ENCODE measurements at regions not wholly inside any gene's neighbourhood (a gene's known extent, or its start where the extent isn't known, plus 50 kb on each side); places are given as distances from the start of the nearest gene placed in this dataset.

DNA sequence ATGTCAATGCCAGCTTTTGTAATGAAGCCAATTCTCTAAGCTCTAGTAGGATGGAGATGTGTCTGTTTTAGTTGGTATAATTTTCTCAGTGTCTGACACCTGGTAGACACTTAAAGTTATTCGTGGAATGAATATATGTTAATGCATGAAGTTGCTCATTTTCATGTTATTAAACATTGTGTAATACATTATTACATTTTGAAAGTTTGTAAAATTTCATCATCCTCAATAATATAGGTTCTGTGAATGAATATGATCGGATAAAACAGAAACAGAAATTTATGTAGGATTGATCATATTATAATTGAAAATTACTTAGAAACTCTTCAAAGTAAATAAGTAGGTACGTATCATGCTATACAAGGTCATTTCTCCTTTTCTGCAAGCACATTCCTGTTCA is 625.3 kb downstream of the PLA2G4A start:
- DNase-seq: no peak

DNA sequence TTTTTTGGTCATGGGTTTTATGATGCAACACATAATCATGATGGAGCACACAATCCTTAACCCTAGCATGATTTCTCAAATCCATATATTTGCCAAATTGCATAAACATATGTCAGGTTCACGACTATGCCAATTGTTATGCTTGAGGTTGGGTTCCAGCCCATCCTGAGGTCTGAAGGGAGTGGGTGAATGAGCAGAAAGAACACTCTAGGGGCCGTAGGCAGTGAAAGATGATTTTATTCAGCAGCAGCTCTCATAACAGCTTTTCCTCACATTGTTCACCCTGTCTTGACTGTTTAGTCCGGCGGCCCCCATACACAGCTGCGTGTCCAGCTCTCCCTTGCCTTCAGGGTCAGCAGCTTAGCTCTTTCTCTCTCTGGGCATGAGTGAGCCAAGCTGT is 627.7 kb downstream of the PLA2G4A start:
- no peak for DNase-seq

DNA sequence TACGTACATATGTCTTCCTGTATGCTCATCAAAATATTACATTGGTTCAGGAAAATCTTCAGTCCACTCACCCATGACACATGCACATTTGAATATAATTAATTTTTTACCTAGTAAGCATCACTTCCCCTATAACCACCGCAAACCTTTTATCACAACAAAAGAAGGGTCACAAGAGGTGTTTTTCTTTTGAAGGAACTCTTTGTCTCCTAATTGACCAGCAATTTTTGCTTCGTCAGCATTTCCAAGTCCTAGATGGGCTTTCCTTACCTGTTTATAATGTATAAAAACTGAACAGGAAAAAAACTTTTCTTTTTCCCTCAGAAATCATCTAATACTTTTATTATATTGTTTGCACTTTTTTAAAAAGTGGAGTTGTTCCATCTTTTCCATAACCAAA is 631.3 kb downstream of the PLA2G4A start:
- no peak for DNase-seq

DNA sequence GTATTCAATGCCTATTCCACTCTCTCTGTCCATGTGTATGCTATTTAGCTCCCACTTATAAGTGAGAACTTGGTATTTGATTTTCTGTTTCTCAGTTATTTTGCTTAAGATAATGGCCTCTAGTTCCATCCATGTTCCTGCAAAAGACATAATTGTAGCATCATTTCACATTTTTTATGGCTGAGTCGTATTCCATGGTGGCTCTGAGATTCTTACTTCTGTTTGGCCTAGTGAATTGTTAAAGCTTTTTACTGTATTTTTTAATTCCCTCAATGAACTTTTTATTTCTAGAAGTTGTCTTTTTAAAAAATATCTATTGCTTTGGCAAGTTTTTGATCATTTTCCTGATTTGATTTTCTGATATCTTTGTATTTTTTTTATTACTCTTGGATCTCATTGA is 635.6 kb downstream of the PLA2G4A start:
- no peak for DNase-seq

DNA sequence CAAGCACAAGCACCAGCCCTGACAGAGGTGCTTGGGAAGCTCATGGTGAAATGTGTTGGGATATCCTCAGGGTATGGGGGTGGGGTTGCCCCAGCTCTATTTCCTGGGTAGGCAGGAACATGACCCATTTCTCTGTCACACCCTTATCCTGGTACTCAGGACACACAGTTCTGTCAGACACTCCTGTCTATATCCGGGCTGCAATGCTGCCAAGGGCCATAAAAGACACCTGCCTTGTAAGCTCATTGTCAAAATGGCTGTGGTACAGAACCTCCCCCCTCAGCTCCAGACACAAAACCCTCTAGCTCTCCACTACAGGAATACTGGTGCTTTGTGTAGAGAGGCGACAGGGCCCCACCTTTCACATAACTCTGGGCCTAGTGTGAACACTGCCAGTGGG is 636.7 kb downstream of the PLA2G4A start:
- DNase-seq: no peak

DNA sequence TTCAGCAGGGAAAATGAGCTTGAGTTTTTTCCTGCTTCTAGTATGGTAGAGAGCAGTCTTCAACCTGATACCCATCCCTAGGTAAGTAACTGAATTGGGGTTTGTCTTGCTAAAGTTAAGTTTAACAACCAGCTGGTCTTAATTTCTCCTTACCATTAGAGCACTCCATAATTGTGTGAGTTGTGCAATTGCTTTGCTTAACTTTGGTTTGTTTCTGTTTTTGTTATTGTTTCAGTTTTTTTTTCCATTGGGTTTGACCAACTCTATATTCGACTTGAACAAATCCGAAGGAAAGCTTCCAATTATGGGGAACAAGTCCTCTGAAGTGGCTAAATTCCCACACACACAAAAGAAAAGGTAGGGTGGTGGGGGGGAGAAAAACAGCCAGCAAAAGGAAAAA is 641.1 kb downstream of the PLA2G4A start:
- no peak for DNase-seq

DNA sequence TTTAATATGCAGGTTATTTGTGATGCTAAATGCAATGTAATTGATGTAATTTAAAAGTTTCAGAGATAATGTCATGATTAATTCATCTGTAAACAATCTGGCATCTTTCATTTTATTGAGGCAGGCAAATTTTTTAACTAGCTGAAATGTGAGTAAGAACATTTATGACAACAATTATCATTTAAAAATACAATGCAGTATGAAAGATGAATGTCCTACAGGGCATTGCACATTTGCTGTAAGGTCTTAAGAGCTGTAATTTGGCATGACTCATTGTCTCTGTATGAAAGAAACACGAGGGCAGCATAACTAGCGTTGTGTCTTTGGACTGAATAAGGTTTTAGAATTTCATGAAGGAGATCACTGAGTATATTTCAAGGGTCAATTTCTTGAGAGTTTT is 642.8 kb downstream of the PLA2G4A start:
- no peak for DNase-seq

DNA sequence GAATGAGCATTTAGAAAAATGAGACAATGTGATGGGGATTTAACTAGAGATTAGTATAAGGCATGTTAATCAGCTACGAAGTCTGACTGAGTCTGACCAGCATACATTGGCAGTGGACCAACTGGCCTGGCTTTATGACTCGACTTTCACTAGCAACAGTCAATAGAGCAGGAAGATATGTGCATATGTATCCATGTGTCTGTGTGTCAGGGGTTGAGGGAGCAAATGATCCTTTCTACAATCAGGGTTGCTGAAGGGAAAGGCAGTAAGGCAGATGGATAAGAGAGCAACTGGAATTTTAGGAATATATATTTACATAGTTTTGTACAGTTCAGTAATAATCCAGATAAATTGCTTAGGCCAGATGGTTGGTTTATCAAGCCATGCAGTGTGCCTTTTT is 645.6 kb downstream of the PLA2G4A start:
- no peak for DNase-seq

DNA sequence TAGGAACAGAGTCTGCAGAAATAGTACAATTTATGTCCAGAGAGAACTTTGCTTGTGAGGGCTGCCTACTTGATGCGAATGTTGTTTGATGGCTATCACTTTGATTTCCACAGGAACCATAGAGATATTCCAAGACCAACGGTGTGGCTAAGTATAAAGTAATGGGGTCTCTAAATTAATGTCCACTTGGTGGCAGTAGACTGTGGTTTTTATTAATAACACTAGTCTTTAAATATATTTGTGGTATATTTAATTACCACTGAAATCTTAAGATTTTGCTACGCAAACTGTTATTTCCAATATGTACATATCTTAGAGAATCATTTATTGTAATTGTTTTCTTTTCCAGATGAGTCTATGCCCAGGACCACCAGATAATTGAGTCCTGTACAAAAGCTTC is 647.9 kb downstream of the PLA2G4A start:
- DNase-seq: no peak

DNA sequence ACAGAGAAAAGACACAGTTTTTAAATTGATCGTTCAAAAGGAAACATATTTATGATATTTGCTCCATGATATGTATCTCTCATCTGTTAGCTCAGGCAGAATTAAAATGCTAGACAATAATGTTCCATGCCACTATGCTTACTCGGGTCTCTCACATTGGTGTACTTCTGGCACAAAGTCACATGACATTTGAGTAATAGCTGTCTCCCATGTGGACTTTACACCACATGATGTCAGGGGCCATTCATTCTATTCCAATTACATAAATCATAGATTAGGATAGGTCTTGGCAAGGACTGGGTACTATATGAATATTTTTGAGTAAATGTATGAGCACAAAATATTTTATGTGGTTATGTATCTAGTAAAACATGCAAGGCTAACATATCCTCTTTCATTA is 648.4 kb downstream of the PLA2G4A start:
- no peak for DNase-seq

DNA sequence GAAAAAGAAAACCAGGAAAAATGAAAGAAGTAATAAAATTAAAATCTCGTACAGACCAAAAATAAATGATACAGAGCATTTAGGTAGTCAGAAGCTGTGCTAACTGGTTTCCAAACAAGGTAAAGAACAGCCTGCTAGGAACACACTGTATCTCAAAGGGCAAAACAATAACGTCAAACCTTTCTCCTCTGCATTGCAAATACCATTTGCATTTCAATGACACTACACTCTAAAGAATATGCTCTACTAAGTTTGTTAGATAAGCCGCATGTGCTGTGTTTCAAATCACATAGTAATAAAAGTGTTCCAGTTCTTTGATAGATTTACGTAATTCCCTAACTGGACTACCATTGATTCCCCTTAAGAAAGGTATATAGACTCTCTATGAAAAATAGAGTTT is 648.8 kb downstream of the PLA2G4A start:
- no peak for DNase-seq

DNA sequence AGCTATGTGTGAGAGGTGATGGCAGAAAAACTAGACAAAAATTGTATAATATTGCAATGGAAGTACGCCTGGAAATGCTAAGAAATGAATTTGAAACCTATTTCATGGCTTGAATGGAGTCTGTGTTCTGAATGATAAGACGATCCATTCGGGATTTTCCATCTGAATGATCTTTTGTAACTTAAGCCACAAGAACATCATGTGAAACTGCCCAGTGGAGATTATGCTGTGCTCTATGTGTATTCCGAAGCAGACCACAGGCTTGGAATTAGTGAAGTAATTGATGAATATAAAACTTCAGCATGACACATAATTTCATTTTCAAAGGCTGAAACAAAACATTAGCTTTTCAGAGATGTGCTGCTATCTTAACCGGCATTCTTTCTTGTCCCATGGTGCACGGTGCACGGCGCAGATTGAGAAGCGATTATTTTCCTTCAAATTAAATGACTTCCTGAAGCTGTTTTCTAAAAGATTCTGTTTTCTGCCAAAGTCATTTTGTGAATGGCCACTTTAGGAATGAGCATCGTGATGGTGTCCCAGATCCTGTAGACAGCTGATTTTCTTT is 652.9 kb downstream of the PLA2G4A start:
- no peak for DNase-seq

DNA sequence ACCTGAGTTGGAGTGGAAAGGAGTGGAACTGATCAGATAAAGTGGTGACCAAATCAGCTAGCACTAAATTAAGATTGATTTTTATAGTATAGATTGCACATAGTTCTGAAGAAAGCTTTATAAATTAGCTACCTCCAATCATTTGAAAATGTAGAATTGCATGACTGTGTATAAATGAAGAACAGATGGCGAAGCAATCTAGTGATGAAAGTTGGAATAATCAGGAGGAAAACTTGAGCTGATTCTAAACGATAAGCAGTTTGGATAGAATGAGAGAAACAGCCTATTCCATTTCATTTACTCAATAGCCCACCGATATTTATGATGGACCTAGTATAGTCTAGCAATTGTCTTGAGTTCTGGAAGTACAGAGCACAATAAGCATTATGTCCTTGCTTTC is 661.5 kb downstream of the PLA2G4A start:
- no peak for DNase-seq

DNA sequence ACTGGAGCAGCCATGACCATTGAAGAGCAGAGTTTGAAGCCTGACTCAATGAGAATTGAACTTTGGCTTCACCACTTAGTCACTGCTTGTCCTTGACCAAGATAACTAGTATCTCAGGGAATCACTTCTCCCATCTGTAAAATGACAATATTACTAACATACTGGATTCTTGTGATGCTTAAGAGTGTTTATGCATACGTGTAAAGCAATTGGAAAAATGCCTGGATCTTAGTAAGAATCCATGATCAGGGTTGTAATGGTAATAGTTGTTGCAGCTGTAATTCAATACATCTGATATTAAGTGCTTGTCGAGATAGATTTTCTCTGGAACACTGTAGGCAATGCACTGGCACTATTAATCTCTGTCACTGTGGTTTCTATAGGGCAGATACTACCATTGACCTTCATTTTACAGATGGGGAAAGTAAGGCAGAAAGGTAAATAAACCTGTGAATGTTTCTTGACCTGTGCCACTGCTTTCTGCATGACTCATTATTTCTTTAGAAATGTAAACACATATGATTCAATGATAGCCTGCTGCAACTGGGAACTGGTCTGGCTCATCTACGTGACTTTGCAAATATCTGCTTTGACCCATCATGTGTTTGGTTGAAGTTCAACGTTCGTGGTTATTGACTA is 662.5 kb downstream of the PLA2G4A start:
- no peak for DNase-seq

DNA sequence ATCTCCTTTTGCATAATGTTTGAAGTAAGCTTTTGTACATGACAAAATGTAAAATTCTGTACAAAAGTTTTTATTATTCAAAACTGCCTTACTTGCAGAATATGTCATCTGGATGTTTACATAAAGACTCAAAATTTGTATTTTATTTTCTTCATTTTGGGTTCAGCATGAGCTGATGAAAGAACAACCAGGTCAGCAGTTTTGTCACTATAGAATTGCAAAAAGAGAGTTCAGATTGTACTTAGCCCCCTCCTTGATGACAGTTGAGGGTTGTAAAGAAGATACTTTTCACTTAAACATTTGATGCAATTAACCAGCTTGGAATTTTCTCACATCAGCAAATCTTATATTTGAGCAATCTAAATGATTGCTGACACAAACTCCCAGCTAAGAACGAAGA is 669.3 kb downstream of the PLA2G4A start:
- DNase-seq: no peak

DNA sequence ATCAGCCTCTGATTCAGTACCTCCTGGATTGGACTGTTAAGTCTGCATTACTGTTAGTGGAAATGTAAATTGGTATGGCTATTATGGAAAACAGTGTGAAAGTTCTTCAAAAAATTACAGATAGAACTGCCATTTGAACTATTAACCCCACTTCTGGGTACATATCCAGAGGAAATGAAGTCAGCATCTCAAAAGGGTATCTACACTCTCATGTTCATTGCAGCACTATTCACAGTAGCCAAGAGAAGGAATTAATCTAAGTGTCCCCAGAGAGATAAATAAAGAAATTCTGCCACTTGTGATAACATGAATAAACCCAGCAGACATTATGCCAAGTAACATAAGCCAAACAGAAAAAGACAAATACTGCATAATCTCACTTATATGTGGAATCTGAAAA is 676.0 kb downstream of the PLA2G4A start:
- DNase-seq: no peak

DNA sequence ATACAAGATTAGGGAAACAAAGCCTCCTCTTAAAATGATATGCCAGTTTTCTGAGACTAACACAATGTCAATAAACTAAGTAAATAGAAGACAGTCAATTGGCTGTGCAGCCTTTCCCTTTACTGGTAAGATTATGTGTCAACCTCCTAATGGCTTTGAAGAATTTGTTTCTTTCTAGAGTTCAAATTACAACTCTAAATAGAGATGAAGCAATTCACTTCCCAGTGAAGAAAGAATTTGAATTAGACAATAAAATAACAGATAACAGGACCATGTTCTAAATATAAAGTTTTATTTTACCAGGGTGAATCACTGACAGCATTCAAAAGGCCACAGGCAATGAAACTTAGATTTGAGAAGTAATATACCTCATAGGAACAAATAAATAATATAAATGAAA is 680.3 kb downstream of the PLA2G4A start:
- DNase-seq: no peak

DNA sequence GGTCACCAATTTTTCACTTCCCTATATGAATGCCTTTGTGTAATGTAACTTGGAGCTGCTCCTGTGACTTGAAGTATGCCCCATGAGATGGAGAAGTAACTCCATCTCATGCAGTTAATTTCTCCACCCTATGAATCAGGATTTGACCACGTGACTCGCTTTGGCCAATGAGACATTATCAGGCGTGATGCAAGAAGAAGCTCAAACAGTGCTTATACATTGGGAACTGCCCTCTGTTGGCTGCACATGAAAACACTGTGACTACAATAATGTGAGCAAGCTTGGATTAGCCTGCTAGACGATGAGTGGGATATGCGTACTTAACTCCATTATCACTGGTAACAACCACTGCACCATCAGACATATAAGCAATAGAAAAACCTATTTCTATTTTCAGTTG is 684.4 kb downstream of the PLA2G4A start:
- no peak for DNase-seq

DNA sequence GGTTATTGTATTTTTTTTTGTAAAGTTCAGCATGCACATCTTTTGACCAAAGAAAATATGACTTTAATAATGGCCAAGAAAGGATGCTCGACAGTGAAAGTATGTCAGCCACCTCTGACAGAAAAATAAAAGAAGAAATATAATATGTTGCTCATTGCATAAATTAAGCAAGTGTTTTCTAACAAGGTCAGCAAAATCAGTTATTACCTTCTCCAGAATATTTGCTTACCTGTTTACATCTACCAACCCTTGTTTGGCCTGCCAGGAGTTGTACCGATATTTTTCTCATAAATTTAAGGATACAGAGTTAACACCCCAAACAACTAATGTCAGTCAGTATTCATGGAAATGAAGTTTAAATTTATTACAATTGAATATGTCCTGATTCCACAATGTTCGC is 685.4 kb downstream of the PLA2G4A start:
- no peak for DNase-seq

DNA sequence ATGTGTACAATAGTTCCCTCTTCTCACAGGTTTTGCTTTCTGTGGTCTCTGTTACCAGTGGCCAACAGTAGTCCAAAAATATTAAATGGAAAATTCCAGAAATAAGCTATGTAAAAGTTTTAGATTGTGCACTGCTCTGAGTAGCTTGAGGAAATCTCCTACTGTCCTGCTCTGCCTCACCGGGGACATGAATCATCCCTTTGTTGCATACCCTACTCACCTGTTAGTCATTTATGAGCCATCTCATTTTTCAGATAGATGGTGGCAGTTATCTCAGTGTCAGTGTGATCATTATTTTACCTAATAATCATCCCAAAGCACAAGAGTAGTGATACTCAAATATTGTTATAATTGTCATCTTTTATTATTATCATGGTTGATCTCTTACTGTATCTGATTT is 688.1 kb downstream of the PLA2G4A start:
- no peak for DNase-seq

DNA sequence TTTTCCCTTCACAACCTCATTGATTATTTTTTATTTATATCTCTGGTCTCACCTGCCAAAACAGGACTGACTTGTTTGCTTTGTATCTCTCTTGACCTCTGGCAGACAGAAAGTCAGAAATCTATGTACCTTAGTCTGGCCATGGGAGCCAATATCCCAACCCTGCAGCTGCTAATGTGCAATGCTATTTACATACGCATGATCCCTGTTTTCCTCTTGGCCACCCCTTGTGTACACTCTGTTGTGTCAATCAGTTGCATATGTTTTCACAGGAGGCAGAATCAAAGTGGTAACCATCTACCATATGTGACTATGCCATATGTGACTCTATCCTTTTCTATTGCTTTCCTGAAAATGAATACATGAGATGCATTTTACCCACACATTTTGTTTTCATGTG is 688.8 kb downstream of the PLA2G4A start:
- DNase-seq: peak; percentile 58

DNA sequence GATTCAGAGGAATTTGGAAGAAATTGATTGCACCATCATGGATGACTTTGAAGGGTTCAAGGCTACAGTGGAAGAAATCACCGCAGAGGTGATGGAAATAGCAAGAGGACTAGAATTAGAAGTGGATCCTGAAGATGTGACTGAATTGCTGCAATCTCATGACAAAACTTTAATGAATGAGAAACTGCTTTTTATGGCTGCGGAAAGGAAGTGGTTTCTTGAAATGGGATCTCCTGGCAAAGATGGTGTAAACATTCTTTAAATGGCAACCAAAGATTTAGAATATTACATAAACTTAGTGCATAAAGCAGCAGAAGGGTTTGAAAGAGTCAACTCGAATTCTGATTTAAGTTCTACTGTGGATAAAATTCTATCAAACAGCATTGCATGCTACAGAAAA is 698.6 kb downstream of the PLA2G4A start:
- no peak for DNase-seq

DNA sequence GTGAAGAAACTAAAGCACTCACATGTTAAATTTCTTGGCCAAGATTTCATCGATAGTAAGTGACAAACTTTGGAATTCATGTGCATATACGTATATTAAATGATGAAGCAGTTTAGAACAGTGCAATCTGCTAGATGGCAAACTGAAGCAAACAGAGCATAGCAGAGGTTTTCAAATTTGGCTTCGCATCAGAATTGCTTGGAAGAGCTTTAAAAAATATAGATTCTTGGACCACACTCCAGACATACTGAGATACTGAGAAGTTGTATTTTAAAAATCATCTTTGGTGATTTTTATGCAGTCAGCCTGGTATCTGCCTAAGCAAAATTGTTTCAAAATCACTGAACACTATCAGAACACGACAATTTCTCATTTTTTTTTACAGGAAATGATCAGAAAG is 709.2 kb downstream of the PLA2G4A start:
- DNase-seq: no peak

DNA sequence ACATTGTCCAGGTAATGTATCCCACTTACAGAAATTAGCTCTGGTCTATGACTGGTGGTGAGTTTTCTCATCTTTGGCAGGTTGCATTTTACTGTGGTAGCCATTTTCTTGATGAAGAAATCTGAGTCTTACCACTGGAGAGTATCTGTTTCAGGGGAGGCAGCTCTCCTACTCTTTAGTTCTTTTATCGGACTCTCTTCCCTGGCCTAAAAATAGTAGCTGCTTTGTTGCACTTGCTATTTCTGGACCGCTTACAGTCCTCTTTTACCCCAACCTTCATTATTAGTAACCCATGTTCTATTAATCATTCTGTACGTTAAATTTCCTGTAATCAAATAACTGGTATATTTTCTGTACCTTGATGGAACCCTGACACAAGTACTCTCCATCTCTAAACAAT is 720.8 kb downstream of the PLA2G4A start:
- DNase-seq: no peak

DNA sequence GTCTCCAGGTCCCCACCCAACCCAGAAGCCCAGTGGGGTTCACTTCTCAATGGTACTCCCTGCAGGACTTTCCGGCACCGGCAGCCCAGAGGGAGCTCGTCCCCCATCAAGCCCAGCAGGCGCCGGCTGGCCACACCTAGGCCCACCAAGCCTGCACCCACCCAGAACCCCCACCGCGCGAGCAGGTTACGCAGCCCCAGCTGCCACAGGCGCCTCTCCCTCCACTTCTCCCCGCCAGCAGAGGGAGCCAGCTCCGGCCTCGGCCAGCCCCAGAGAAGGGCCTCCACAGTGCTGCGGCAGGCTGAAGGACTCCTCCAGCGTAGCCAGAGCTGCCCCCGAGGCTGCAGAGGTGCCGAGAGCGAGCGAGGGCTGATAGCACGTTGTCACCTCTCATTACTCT is 722.3 kb downstream of the PLA2G4A start:
- DNase-seq: no peak

DNA sequence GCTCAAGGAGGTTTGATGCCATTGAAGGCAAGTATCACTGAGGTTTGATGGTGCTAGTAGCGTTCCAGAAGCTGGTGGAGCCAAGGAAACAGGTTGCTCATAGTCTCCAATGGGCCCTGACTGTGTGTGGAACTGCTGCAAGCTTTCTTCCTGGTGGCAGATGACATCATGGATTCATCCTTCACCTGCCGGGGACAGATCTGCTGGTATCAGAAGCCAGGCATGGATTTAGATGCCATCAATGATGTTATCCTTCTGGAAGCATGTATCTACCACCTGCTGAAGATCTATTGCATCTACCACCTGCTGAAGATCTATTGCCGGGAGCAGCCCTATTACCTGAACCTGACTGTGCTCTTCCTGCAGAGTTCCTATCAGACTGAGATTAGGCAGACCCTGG is 734.4 kb downstream of the PLA2G4A start:
- DNase-seq: no peak
